Tibial nerve (tissue), 4 donors: ENCODE measurements at regions not wholly inside any gene's neighbourhood (a gene's known extent, or its start where the extent isn't known, plus 50 kb on each side); places are given as distances from the start of the nearest gene placed in this dataset.

Experiments
- CTCF ChIP-seq, 5 experiments: fragments of 200-600 bp in 3 of 5; fragments of 450-650 bp in 2 of 5; sonication (generic) in 3 of 5; IDR thresholded peaks; one replicate each; pipeline ENCODE4 v1.5.1; 2016 to 2019; ENCODE audit warnings: antibody characterized with exemption in 5 of 5, mild to moderate bottlenecking in 3 of 5, moderate library complexity in 2 of 5
- EP300 ChIP-seq, 2 donors: sonication (generic); formaldehyde crosslinking; IDR thresholded peaks; one replicate each; pipeline ENCODE4 v1.6.1; 2017; ENCODE audit warnings: antibody characterized with exemption in 2 of 2, mild to moderate bottlenecking in 1 of 2
- POLR2A ChIP-seq, 2 donors: fragments of 450-650 bp; IDR thresholded peaks; one replicate each; pipeline ENCODE4 v1.6.1; 2017; ENCODE audit warnings: antibody characterized with exemption in 2 of 2, mild to moderate bottlenecking in 2 of 2, moderate library complexity in 2 of 2

GRCh38 chr13:79241697-79242096 is 164.4 kb downstream of the RBM26 start:
- no peak for TF ChIP-seq CTCF (IDR thresholded peaks at IDR 0.05)
- no peak for TF ChIP-seq POLR2A (IDR thresholded peaks at IDR 0.05)
- no peak for TF ChIP-seq EP300 (IDR thresholded peaks at IDR 0.05)
